ENCODE measurements at regions not wholly inside any gene's neighbourhood (a gene's known extent, or its start where the extent isn't known, plus 50 kb on each side); places are given as distances from the start of the nearest gene placed in this dataset.
"Not testable (repeated sequence)": the region's sequence is repeated elsewhere in the genome, so short reads cannot be mapped to it uniquely, and the experiment has no call there.

DNA sequence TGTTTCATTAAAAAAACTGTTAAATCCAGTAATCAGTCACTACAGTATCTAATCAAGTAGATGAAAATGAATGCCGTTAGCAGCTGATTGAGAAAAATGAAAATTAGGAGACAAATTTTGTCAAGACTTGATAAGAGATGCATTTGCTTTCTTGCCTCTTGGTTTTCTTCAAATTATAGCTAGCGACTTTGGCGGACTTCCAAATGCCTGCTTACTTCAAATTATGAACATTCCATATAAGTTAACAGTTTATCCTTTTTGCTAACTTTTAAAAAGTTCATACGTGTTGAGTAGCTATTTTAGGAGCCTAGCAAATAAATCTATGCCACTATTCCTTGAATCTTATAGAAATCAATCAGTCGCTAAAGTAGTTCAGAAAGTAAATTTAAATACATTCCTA is 58.8 kb downstream of the PPP4R3C start:
- no peak for ATAC-seq (ENCODE audit: low read depth)
- Mint-ChIP-seq H3K4me3 (no peak overlapping the region), H3K27me3 (no peaks in the 10 kb centered on the region), H3K4me1 (no peaks in the 10 kb centered on the region), H3K27ac (no peak overlapping the region), H3K9me3 (peaks cover 1% of the 10 kb centered on the region), H3K36me3 (no peaks in the 10 kb centered on the region)
- no peak for DNase-seq (ENCODE audit: low spot score in 2 of 2)

DNA sequence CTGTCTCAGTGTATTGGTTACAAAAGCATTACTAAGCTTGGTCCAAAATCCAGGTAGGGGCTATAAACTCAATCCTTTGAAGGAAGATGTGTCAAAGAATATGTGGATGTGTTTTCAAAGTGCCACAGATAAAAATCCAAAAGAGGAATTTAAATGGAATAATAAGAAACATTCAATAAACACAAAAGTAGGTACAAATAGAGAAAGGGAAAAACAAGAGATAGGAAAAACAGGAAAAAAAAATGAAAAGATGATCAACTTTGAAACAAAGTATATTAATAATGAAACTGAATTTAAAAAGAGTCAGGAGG is 64.0 kb downstream of the PPP4R3C start:
- no peak overlapping the region for H3K4me3 Mint-ChIP-seq
- H3K27me3 Mint-ChIP-seq = no peaks in the 10 kb centered on the region
- no peaks in the 10 kb centered on the region for H3K36me3 Mint-ChIP-seq
- ATAC-seq (ENCODE audit: low read depth) (no peak), DNase-seq (ENCODE audit: low spot score in 2 of 2) (no peak)
- no peak overlapping the region for H3K27ac Mint-ChIP-seq
- H3K9me3 Mint-ChIP-seq = no peaks in the 10 kb centered on the region
- H3K4me1 Mint-ChIP-seq = no peaks in the 10 kb centered on the region

DNA sequence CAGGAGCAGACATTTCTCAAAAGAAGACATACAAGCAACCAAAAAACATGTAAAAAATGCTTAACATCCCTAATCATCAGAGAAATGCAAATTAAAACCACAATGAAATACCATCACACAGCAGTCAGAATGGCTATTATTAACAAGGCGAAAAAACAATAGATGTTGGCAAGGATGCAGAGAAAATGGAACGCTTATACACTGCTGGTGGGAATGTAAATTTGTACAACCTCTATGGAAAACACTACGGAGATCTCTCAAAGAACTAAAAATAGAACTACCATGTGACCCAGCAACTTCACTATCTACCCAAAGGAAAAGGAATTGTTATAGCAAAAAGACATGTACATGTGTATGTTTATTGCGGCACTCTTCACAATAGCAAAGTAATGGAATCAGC is 71.5 kb downstream of the PPP4R3C start:
- no peaks in the 10 kb centered on the region for H3K9me3 Mint-ChIP-seq
- no peak overlapping the region for H3K4me3 Mint-ChIP-seq
- H3K36me3 Mint-ChIP-seq = no peaks in the 10 kb centered on the region
- no peaks in the 10 kb centered on the region for H3K4me1 Mint-ChIP-seq
- ATAC-seq (ENCODE audit: low read depth) (no peak), DNase-seq (ENCODE audit: low spot score in 2 of 2) (no peak)
- no peak overlapping the region for H3K27ac Mint-ChIP-seq
- no peaks in the 10 kb centered on the region for H3K27me3 Mint-ChIP-seq

DNA sequence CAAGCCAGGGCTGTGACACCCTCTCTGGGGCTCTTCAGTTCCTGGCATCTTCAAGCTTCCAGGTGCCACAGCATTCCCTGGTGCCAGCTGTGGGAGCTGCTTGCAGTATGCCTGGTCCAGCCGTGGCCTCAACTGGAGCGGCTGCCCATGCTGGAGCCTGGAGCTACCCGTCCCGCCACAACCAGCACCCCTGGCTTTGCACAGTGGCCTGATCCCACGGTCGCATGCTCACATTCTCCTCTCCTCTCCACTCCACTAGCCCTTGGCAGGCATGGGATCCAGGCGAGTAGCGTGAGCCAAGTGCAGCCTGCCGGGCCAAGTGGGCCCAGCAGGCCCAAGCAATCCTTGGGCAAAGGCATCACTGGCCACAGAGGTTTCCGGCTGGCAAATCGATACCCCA is 81.7 kb downstream of the PPP4R3C start:
- Mint-ChIP-seq H3K4me1 (no peaks in the 10 kb centered on the region), H3K4me3 (no peak overlapping the region), H3K36me3 (no peaks in the 10 kb centered on the region), H3K27me3 (no peaks in the 10 kb centered on the region), H3K9me3 (no peaks in the 10 kb centered on the region), H3K27ac (no peak overlapping the region)
- ATAC-seq (ENCODE audit: low read depth) (no peak), DNase-seq (ENCODE audit: low spot score in 2 of 2) (no peak)

DNA sequence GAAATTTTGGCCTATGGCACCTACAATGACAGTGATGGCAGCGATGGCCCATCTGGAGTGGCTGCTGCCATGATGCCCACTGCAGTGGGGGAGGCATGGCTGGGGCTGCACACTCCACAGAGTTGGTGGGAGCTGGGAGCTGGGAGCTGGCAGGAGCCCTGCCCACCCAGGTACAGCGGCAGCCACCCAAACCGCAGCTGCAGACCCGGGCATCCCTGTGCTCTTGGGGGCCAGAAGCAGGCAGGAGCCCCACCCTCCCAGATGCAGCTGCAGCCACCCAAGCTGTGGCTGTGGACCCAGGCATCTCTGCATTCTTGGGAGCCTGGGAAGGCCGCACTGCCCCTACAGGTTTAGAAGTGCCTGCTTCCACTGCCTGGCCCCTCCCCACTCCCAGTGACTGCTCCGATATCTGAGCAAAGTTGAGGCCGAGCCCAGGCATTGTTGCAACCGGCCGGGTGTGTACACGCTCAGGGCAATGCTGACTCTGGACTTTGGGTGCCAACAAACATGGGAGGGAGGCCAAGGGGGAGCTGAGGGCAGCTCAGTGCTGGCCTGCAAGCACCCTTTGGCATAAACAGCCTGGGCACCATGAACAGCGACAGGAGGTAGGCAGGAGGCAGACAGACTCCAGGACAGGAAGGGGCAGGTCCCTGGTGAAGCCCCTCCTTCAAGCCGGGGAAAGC is 82.8 kb downstream of the PPP4R3C start:
- H3K36me3 Mint-ChIP-seq = no peaks in the 10 kb centered on the region
- DNase-seq (ENCODE audit: low spot score in 2 of 2) (no peak), ATAC-seq (ENCODE audit: low read depth) (no peak)
- H3K9me3 Mint-ChIP-seq = no peaks in the 10 kb centered on the region
- H3K4me3 Mint-ChIP-seq = no peak overlapping the region
- H3K27ac Mint-ChIP-seq = no peak overlapping the region
- no peaks in the 10 kb centered on the region for H3K27me3 Mint-ChIP-seq
- H3K4me1 Mint-ChIP-seq = no peaks in the 10 kb centered on the region

DNA sequence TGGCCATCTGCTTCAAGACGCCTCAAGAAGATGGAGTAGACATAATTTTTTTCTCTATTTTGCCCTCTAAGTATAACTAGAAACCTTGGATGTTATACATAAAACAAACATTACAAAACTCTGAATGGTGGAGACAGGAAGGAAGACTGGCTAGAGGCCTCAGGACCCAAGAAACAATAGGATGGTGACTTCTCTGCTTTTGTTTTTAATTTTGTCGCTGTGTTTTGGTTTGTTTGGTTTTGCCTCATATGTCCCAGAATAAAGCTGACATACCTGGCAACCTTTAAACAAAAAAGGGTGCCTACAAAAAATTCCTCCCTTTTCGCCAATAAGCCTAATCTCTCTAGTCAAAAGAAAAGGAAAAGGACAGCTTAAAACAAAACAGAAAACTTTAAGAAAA is 109.1 kb downstream of the PPP4R3C start:
- Mint-ChIP-seq H3K36me3 (no peaks in the 10 kb centered on the region), H3K9me3 (no peaks in the 10 kb centered on the region), H3K4me3 (no peak overlapping the region), H3K27ac (no peak overlapping the region), H3K27me3 (no peaks in the 10 kb centered on the region), H3K4me1 (no peaks in the 10 kb centered on the region)
- no peak for ATAC-seq (ENCODE audit: low read depth)
- DNase-seq (ENCODE audit: low spot score in 2 of 2) = no peak

DNA sequence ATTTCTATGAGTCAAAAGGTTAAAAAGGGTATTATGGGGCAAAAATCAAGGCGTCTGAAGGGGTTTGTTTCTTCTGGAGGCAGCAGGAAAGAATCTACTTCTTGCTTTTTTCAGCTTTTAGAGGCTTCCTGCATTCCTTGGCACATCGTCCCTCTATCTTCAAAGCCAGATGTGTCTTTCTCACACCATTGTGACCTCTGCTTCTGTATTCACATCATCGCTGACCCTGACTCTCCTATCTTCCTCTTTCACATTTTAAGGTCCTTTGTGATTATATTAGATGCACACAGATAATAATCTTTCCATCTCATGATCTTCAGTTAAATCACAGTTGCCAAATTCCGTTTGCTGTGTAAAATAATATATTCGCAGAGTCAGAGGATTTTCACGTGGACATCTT is 112.7 kb downstream of the PPP4R3C start:
- no peaks in the 10 kb centered on the region for H3K9me3 Mint-ChIP-seq
- DNase-seq (ENCODE audit: low spot score in 2 of 2) (no peak), ATAC-seq (ENCODE audit: low read depth) (no peak)
- H3K27ac Mint-ChIP-seq = no peak overlapping the region
- H3K27me3 Mint-ChIP-seq = no peaks in the 10 kb centered on the region
- no peaks in the 10 kb centered on the region for H3K36me3 Mint-ChIP-seq
- no peaks in the 10 kb centered on the region for H3K4me1 Mint-ChIP-seq
- no peak overlapping the region for H3K4me3 Mint-ChIP-seq

DNA sequence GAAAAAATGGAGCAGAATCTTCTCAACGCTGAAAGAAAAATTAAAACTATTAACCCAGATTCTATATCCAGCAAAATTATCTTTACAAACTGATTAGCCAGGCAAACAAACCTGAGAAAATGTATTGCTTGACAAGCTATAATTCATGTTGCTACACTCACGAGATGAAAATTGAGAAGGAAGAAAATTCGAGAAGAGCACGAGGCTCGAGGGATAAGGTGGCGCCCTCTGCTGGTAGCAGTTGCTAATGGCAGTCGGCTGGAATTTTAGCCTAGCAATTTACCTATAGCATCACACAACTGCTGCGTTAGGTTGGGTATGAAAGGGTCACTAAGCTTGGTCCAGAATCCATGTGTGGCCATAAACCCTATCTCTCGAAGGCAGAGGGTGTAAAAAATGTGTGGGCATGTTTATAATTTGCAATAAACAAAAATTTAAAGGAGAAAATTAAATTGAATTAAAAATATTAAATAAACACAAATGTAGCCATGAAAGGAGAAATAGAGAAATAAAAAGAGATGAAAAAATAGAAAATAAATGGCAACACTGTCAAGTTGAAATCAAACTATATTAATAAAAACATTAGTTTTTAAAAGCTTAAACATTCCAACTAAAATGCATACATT is 126.6 kb downstream of the PPP4R3C start:
- DNase-seq (ENCODE audit: low spot score in 2 of 2) = peak in 1 of 2 donors; percentile 14

DNA sequence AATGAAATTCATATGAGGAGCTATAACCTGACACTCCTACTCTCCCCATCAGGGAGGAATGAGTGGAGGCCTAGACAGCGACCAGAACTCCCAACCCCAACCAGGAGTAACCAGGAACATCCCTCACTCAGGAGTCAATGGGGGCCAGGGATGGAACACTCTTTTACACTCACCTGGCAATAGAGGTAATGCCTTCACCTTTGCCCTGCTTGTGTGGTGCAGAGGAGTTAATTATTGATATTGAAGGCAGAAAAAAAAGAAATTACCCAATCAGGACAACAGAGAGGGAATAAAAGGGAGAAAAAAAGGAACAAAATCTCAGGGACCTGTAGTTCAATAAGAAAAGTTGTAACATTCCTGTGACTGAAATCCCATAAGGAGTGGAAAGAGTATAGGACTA is 141.5 kb downstream of the PPP4R3C start:
- Mint-ChIP-seq H3K27me3 (no peaks in the 10 kb centered on the region), H3K4me1 (no peaks in the 10 kb centered on the region), H3K27ac (no peak overlapping the region), H3K9me3 (peaks cover 2% of the 10 kb centered on the region), H3K4me3 (no peak overlapping the region), H3K36me3 (no peaks in the 10 kb centered on the region)
- DNase-seq (ENCODE audit: low spot score in 2 of 2) = no peak
- no peak for ATAC-seq (ENCODE audit: low read depth)

More for the DNA sequence above, 126.6 kb downstream of the PPP4R3C start:
- H3K27ac Mint-ChIP-seq = no peak overlapping the region
- H3K27me3 Mint-ChIP-seq = no peaks in the 10 kb centered on the region
- no peak overlapping the region for H3K4me3 Mint-ChIP-seq
- no peaks in the 10 kb centered on the region for H3K36me3 Mint-ChIP-seq
- H3K9me3 Mint-ChIP-seq = no peaks in the 10 kb centered on the region
- no peaks in the 10 kb centered on the region for H3K4me1 Mint-ChIP-seq
- ATAC-seq (ENCODE audit: low read depth) = no peak

DNA sequence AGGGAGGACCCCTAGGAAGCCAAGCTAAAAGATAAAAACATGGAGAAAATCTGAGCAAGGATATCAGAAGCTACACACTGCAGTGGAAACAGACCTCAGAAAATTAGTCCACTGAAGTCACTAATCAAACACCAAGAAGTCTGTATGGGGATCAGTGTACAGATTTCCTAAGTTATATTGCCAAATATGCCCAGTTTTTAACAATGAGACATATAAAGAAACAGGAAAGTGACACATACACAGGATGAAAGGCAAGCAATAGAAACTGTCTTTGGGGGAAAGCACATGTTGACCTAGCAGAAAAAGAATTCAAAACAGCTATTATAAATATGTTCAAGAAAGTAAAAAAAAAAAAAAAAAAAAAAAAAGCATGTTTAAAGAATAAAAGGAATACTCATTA is 153.7 kb downstream of the PPP4R3C start:
- Mint-ChIP-seq H3K36me3 (no peaks in the 10 kb centered on the region), H3K27me3 (no peaks in the 10 kb centered on the region), H3K9me3 (no peaks in the 10 kb centered on the region), H3K4me1 (no peaks in the 10 kb centered on the region), H3K4me3 (no peak overlapping the region), H3K27ac (no peak overlapping the region)
- ATAC-seq (ENCODE audit: low read depth) (no peak), DNase-seq (ENCODE audit: low spot score in 2 of 2) (no peak)

DNA sequence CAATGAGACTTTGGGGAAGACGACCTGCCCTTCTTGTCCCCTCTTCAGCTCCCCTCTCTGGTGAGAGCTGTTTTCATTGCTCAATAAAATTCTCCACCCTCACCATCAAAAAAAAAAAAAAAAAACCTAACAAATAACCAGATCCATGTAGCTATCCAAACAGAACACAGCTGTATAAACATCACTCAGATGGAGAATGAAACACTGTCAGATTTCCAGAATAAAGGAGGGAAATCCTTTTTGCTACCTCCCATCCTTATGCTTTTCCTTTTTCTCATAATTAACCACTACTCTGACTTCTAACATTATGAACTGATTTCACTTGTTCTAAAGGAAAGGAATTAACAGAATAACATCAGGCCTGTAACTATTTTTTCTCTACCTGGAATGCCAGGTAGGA is 155.6 kb downstream of the PPP4R3C start:
- no peak overlapping the region for H3K27ac Mint-ChIP-seq
- no peaks in the 10 kb centered on the region for H3K36me3 Mint-ChIP-seq
- no peak overlapping the region for H3K4me3 Mint-ChIP-seq
- ATAC-seq (ENCODE audit: low read depth) (no peak), DNase-seq (ENCODE audit: low spot score in 2 of 2) (no peak)
- H3K4me1 Mint-ChIP-seq = no peaks in the 10 kb centered on the region
- H3K9me3 Mint-ChIP-seq = peaks cover 2% of the 10 kb centered on the region
- no peaks in the 10 kb centered on the region for H3K27me3 Mint-ChIP-seq

DNA sequence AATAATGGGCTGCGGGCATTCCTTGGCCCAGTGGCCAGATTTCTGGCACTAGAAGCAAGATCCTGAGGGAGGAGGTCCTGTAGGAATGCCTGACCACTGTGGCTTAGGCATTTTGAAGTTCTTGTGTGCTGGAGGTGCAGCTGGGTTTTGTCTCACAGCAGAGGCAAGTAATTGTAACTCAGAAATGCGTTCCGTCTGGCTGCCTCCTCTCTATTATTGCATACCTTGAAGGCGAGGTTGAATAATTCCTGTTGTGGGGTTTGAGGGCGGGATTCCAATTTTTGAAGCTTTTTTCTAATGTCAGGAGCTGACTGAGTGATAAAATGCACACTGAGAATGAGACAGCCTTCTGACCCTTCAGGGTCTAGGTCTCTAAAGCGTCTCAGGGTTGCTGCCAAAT is 170.6 kb downstream of the PPP4R3C start:
- not testable (repeated sequence) for H3K36me3 Mint-ChIP-seq; H3K4me3 Mint-ChIP-seq; DNase-seq (ENCODE audit: low spot score in 2 of 2); H3K9me3 Mint-ChIP-seq; H3K4me1 Mint-ChIP-seq; H3K27me3 Mint-ChIP-seq; ATAC-seq (ENCODE audit: low read depth); H3K27ac Mint-ChIP-seq

DNA sequence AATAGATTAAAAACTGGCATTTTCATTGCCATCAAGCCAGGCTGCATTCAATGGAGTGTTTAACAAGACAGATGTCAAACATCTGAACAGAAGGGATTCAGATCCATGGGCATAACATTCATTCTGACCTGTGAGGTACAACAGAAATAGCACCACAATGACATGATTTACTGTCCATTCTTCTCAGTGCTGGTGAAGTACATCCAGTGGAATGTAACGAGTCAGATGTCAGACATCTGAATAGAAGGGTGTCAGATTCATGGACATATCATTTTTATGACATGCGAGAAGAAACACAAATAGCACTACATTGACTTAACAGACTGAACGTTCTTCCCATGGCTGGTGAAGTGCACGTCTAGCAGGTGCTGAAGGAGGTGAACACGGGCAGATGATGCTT is 186.4 kb downstream of the PPP4R3C start:
- Mint-ChIP-seq H3K27me3 (no peaks in the 10 kb centered on the region), H3K36me3 (no peaks in the 10 kb centered on the region), H3K27ac (no peak overlapping the region), H3K4me3 (no peak overlapping the region), H3K9me3 (no peaks in the 10 kb centered on the region), H3K4me1 (no peaks in the 10 kb centered on the region)
- DNase-seq (ENCODE audit: low spot score in 2 of 2) (no peak), ATAC-seq (ENCODE audit: low read depth) (no peak)

DNA sequence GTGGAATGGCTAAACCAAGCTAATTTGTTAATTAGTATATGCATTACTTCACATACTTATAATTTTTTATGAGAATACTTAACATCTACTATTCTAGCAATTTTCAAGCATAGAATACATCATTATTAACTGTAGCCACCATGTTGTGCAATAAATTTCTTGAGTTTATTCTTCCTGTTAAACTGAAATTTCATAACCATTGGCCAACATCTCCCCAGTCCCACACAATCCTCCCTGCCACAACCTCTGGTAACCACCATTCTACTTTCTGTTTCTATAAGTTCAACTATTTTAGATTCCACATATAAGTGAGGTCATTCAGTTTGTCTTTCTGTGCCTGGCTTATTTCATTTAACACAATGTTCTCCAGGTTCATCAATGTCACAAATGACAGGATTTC is 208.5 kb downstream of the PPP4R3C start:
- Mint-ChIP-seq H3K4me1 (no peaks in the 10 kb centered on the region), H3K4me3 (no peak overlapping the region), H3K27me3 (no peaks in the 10 kb centered on the region), H3K27ac (no peak overlapping the region), H3K9me3 (peaks cover 1% of the 10 kb centered on the region), H3K36me3 (no peaks in the 10 kb centered on the region)
- DNase-seq (ENCODE audit: low spot score in 2 of 2) (no peak), ATAC-seq (ENCODE audit: low read depth) (no peak)

DNA sequence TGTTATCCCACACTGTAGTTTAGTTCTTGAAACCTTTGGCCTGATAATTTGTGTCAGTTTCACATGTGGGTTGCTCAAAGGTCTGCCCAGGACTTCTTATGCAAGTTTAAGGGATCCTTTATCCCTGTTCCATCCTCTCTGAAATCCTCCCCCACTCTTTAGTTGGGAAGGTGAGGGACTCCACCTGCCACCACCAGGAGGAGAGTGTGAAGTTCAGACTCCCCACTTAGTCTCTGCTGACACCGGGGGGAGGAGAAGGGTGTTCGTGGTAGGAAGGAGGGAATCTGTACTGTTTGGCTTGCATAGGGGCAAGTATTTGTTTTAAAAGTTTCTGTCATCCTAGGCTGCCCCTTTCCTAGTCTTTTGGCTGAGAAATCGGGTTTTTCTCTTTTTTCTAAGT is 211.8 kb downstream of the PPP4R3C start:
- Mint-ChIP-seq H3K27ac (no peak overlapping the region), H3K4me1 (no peaks in the 10 kb centered on the region), H3K4me3 (no peak overlapping the region), H3K36me3 (no peaks in the 10 kb centered on the region), H3K27me3 (no peaks in the 10 kb centered on the region), H3K9me3 (no peaks in the 10 kb centered on the region)
- ATAC-seq (ENCODE audit: low read depth) (no peak), DNase-seq (ENCODE audit: low spot score in 2 of 2) (no peak)
